IPS-18c (cell line): ENCODE measurements at regions not wholly inside any gene's neighbourhood (a gene's known extent, or its start where the extent isn't known, plus 50 kb on each side); places are given as distances from the start of the nearest gene placed in this dataset.

Experiments used
- H3K4me3 ChIP-seq: 2 replicates; pipeline ENCODE4 v1.7.0; 2013; ENCODE audit warnings: low read depth, mild to moderate bottlenecking, low read length, moderate library complexity; ENCODE audit not compliant: insufficient read depth
- H3K9me3 ChIP-seq: one replicate; pipeline ENCODE4 v1.6.1; 2013; ENCODE audit warnings: mild to moderate bottlenecking, low read length, moderate library complexity; ENCODE audit not compliant: control insufficient read depth, insufficient read depth

DNA sequence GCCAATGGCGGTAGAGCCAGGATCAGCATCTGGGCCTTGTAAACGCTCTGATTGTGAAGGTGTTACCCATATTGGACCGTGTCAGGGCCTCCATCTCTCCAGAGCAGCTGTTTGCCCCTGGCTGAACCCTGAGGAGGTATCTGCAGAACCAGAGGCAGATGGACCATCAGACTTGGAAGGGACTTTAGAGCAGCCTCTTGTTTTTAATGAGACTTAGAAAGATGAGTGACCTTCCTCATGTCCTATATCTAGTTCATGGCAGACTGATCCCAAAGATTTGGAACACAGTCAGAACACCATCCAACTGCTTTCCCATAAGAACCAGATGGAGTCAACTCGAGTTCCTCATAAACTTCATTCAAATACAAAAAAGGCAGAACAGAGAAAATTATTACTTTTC lies 135.1 kb upstream of the MSX1 start:
- peaks cover 8% of the 10 kb centered on the region for H3K9me3 ChIP-seq

DNA sequence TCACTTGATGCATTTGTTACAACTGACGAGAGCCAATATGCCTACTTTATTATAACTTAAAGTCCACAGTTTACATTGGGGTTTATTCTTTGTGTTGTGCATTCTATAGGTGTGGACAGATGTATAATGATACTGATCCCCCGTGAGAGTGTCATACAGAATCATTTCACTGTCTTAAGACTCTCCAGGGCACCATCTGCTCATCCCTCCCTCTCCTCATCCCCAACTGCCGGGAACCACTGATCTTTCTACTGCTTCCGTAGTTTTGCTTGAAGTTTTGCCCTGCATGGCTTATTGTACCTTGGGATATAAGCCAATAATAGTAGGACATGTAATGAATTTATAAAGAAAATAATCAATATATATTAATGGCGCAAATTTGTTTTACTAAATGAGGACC lies 137.8 kb upstream of the MSX1 start:
- H3K4me3 ChIP-seq, result no peak overlapping the region
- peaks cover 4% of the 10 kb centered on the region for H3K9me3 ChIP-seq

More for the DNA sequence above, 135.1 kb upstream of the MSX1 start:
- H3K4me3 ChIP-seq, result no peak overlapping the region

DNA sequence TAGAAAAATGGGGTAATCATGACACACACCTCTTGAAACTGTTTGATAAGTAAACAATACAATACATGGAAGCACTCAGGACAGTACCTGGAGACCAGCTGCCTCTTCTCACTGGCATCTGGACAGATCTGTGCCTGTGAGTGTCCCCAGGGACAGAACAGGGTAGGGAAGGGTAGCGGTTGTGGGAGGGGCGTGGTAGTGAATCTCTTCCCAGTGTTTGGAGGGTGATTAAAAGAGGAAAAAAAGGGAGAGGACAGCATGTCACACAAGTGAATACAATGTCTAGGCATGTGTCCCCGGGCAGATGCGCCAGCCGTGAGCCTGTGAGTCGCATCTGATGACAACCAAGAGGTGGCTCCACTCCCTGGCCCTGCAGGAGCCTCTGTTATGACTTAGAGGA lies 138.8 kb upstream of the MSX1 start:
- Histone ChIP-seq H3K4me3 (no peak overlapping the region), H3K9me3 (peaks cover 4% of the 10 kb centered on the region)

DNA sequence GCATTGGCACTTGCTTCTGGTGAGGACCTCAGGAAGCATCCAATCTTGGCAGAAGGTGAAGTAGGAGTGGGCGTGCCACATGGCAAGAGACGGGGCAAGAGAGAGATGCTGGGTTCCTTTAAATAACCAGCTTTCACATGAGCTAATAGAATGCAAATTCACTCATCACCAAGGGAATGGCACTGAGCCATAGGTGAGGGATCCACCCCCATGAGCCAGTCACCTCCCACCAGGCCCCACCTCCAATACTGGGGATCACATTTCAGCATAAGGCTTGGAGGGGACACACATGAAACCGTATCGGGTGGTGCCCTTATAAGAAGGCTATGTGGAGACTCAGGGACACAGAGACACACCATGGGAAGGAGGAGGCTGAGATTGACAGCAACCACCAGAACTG lies 140.0 kb upstream of the MSX1 start:
- H3K4me3 ChIP-seq, result no peak overlapping the region
- peaks cover 4% of the 10 kb centered on the region for H3K9me3 ChIP-seq

- peaks cover under 1% of the 10 kb centered on the region for H3K9me3 ChIP-seq
Observed at GRCh38 chr4:4717692-4718091, 141.8 kb upstream of the MSX1 start.

DNA sequence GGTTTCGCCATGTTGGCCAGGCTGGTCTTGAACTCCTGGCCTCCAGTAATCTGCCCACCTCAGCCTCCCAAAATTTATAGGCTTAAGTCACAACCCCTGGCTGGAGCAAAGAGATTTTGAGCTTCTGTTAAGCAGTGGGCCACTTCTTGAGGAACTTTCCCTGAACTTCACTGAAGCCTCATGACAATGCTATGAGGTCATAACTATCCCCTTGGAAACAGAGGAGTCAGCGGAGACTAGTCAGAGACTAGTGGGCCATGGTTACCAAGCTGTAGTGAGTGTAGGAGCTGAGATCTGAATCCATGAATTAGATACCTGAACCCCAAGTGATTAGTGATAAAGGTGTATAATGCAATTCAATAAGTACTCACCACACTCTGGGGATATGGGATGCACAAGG lies 145.1 kb upstream of the MSX1 start:
- H3K9me3 ChIP-seq, result no peaks in the 10 kb centered on the region
- no peak overlapping the region for H3K4me3 ChIP-seq

More at GRCh38 chr4:4717692-4718091, 141.8 kb upstream of the MSX1 start:
- no peak overlapping the region for H3K4me3 ChIP-seq

DNA sequence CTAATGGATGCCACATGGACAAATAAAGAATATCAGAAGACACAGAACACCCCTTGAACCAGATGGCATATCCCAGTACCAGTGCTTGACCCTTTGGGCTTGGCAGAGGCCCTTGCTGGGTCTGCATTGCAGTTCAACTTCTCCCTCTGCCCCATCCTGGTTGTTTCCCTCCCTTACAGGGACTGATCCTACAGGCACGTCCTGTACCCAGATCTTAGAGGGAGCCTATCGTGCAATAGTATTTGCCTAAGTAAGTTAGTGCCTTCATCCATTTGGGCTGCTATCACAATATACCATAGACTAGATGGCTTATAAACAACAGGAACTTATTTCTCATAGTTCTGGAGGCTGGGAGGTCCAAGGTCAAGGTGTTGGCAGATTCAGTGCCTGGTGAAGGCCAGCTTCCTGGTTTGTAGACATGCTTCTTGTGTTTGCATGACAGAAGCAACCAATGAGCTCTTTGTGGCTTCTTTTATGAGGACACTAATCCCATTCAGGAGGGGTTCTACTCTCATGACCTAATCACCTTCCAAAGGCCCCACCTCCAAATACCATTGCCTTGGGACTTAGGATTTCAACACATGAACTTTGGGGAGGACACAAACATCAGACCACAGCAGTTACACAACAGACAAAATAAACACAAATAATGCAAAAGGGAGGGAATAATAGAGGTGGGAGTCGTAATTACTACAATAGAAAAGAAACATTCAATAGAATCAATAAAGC lies 146.5 kb upstream of the MSX1 start:
- no peaks in the 10 kb centered on the region for H3K9me3 ChIP-seq
- H3K4me3 ChIP-seq, result no peak overlapping the region

GRCh38 chr4:4711902-4712301 lies 147.6 kb upstream of the MSX1 start:
- no peak overlapping the region for H3K4me3 ChIP-seq
- no peaks in the 10 kb centered on the region for H3K9me3 ChIP-seq

DNA sequence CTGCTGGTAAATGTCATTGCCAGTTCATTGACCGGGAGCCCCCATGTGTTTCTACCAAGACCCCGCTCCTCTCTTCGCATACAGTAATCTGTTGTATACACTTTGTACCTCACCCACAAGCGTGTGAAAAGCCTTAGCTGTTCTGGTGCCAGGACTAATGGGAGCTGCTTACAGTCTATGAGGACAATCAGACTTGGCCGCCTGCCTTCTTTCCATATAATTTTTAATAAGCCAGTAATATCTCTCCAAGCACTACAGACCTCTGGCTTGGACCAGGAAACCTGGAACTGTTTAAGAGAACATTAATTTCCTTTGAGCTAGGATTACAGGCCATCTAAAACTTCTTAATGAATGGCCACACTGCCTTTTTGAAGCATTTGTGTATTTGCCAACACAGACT lies 149.7 kb upstream of the MSX1 start:
- no peak overlapping the region for H3K4me3 ChIP-seq
- no peaks in the 10 kb centered on the region for H3K9me3 ChIP-seq

- H3K4me3 ChIP-seq, result no peak overlapping the region
- H3K9me3 ChIP-seq, result no peaks in the 10 kb centered on the region
Observed at GRCh38 chr4:4704267-4704666, 155.2 kb upstream of the MSX1 start.

- no peak overlapping the region for H3K4me3 ChIP-seq
- H3K9me3 ChIP-seq, result no peaks in the 10 kb centered on the region
Observed at GRCh38 chr4:4697584-4697983, 155.7 kb upstream of the STX18 start.

DNA sequence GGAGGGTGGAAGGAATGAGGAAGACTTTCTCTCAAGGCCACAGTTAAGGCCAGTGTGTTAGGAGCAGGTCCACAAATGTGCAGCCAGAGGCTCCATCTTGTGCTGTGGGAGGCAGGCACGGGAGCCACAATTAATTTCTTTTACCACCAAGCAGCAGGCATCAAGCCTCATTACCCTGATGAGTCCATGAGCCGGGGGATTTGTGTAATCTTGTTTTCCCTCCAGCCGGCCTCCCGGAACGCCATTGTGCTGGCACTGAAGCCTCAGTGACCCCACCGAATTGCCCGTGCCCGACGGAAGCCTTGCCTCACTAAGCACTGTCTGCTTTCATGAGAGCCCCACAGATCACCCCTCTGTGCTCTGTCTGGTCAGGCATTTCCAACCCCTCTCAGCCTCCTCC lies 154.7 kb upstream of the STX18 start:
- Histone ChIP-seq H3K9me3 (no peaks in the 10 kb centered on the region), H3K4me3 (no peak overlapping the region)

GRCh38 chr4:4695497-4695896 lies 153.6 kb upstream of the STX18 start:
- H3K9me3 ChIP-seq, result no peaks in the 10 kb centered on the region
- no peak overlapping the region for H3K4me3 ChIP-seq

GRCh38 chr4:4694827-4695226 lies 153.0 kb upstream of the STX18 start:
- Histone ChIP-seq H3K4me3 (no peak overlapping the region), H3K9me3 (no peaks in the 10 kb centered on the region)

GRCh38 chr4:4694296-4694772 lies 152.5 kb upstream of the STX18 start:
- Histone ChIP-seq H3K4me3 (no peak overlapping the region), H3K9me3 (no peaks in the 10 kb centered on the region)

DNA sequence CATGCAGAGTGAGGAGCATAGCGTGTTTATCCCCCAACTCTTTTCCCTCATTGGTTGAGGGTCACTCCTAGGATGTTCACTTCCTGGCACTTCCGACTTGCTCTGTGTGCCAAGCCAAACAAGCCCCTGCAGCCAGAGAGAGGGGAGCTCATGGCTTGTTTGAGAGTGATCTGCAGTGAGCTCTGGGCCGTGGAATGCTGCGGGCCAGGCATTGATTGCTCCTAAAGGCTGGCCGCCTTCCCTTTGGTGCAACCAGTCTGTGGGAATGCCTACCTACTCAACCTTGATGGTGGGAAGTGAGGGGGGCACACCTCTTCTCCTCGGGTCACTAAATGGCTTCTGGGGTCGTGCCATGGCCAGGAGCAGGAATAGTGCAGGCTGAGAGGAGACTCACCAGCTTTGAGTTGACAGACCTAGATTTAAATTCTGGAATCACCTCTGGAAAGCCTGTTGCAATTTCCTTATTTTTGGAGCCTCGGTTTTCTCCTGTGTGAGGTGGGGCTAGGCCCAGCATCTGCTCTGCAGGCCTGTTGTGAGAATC lies 152.0 kb upstream of the STX18 start:
- Histone ChIP-seq H3K9me3 (no peaks in the 10 kb centered on the region), H3K4me3 (no peak overlapping the region)

DNA sequence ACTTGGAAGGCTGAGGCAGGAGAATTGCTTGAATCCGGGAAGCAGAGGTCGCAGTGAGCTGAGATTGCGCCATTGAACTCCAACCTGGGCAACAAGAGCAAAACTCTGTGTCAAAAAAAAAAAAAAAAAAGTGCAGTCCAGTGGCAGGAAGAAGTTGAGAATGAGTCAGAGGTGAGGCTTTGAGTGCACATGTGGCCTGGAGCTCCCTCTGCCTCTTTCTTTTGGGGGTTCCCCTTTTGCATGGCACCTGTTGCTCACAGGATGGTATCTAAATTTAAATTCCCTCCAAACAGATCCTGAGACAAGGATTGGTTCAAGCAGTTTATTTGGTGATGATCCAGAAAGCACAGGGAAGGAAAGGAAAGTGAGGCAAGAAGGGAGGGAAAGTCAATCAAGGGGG lies 151.4 kb upstream of the STX18 start:
- Histone ChIP-seq H3K4me3 (no peak overlapping the region), H3K9me3 (no peaks in the 10 kb centered on the region)

DNA sequence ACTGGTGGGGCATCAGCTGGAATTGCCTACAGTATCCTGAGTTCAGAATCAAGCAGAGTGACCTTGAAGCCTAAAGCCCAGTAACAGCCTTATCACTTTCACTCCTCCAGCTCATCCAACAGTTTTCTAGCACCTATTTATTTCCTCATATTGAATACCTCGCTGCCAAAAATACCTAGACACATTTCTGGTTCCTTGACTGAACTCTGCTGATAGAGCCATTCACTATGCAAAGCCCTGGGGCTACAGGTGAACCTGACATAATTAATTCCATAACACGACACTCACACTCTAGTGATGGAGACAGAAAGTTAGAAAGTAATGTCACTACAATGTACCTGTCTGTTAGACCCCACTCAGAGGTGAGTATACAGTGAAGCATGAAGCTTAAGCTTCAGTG lies 149.0 kb upstream of the STX18 start:
- Histone ChIP-seq H3K9me3 (no peaks in the 10 kb centered on the region), H3K4me3 (no peak overlapping the region)
